Glutamatergic neuron (in vitro differentiated cells): ENCODE measurements at regions not wholly inside any gene's neighbourhood (a gene's known extent, or its start where the extent isn't known, plus 50 kb on each side); places are given as distances from the start of the nearest gene placed in this dataset.
A peak's percentile ranks its signal among the peaks of the same experiment; 100 is the strongest.

Experiments used
- DNase-seq: peaks from one replicate; pipeline ENCODE4 v3.0.0; 2022
- H3K27ac Mint-ChIP-seq: one replicate; pipeline ENCODE4 v1.8.0; 2020; ENCODE audit warnings: mild to moderate bottlenecking, mixed read lengths, inconsistent platforms; ENCODE audit not compliant: unreplicated experiment
- H3K27me3 Mint-ChIP-seq: one replicate; pipeline ENCODE4 v1.8.0; 2020; ENCODE audit warnings: mild to moderate bottlenecking, moderate library complexity, mixed read lengths, inconsistent platforms; ENCODE audit not compliant: unreplicated experiment
- H3K36me3 Mint-ChIP-seq: one replicate; pipeline ENCODE4 v1.8.0; 2020; ENCODE audit warnings: mild to moderate bottlenecking, mixed read lengths, inconsistent platforms; ENCODE audit not compliant: unreplicated experiment
- H3K4me1 Mint-ChIP-seq: one replicate; pipeline ENCODE4 v1.8.0; 2020; ENCODE audit warnings: mild to moderate bottlenecking, low read depth, mixed read lengths, inconsistent platforms; ENCODE audit not compliant: unreplicated experiment
- H3K4me3 Mint-ChIP-seq: one replicate; pipeline ENCODE4 v1.8.0; 2020; ENCODE audit warnings: mild to moderate bottlenecking, mixed read lengths, inconsistent platforms; ENCODE audit not compliant: unreplicated experiment
- H3K9me3 Mint-ChIP-seq: one replicate; pipeline ENCODE4 v1.8.0; 2020; ENCODE audit warnings: mild to moderate bottlenecking, moderate library complexity, mixed read lengths, inconsistent platforms; ENCODE audit not compliant: unreplicated experiment
- CTCF ChIP-seq: fragments of 200-600 bp; sonication (generic); IDR thresholded peaks from one replicate; pipeline ENCODE4 v1.5.0; 2021; ENCODE audit not compliant: partially characterized antibody, unreplicated experiment

GRCh38 chr4:117626664-117627063 is 407.6 kb upstream of the NDST3 start:
- no peak overlapping the region for H3K27ac Mint-ChIP-seq
- H3K36me3 Mint-ChIP-seq = no peaks in the 10 kb centered on the region
- TF ChIP-seq CTCF = no peak
- no peak for DNase-seq
- no peak overlapping the region for H3K4me3 Mint-ChIP-seq
- no peaks in the 10 kb centered on the region for H3K4me1 Mint-ChIP-seq
- H3K9me3 Mint-ChIP-seq = peaks cover 4% of the 10 kb centered on the region
- H3K27me3 Mint-ChIP-seq = no peaks in the 10 kb centered on the region

- Mint-ChIP-seq H3K4me1 (peaks cover 25% of the 10 kb centered on the region), H3K9me3 (peaks cover 3% of the 10 kb centered on the region), H3K27me3 (peaks cover 4% of the 10 kb centered on the region), H3K36me3 (no peaks in the 10 kb centered on the region), H3K27ac (peak overlapping the region; percentile 98), H3K4me3 (peak overlapping the region; percentile 52)
- DNase-seq = no peak
- no peak for TF ChIP-seq CTCF
These were observed 399.6 kb upstream of the NDST3 start for GRCh38 chr4:117634716-117635115.

- no peak overlapping the region for H3K4me3 Mint-ChIP-seq
- peaks cover 5% of the 10 kb centered on the region for H3K27me3 Mint-ChIP-seq
- no peak for DNase-seq
- H3K9me3 Mint-ChIP-seq = peaks cover 5% of the 10 kb centered on the region
- no peaks in the 10 kb centered on the region for H3K36me3 Mint-ChIP-seq
- no peak for TF ChIP-seq CTCF
- no peak overlapping the region for H3K27ac Mint-ChIP-seq
- peaks cover 35% of the 10 kb centered on the region for H3K4me1 Mint-ChIP-seq
These were observed 396.9 kb upstream of the NDST3 start for GRCh38 chr4:117637347-117637746.

- Mint-ChIP-seq H3K4me3 (peak overlapping the region; percentile 50), H3K27ac (peak overlapping the region; percentile 67), H3K4me1 (peaks cover 24% of the 10 kb centered on the region), H3K9me3 (peaks cover 2% of the 10 kb centered on the region), H3K36me3 (peaks cover 3% of the 10 kb centered on the region), H3K27me3 (peaks cover 1% of the 10 kb centered on the region)
- DNase-seq = no peak
- TF ChIP-seq CTCF = no peak
These were observed 393.4 kb upstream of the NDST3 start for GRCh38 chr4:117640836-117641235.

GRCh38 chr4:117641519-117641918 is 392.8 kb upstream of the NDST3 start:
- no peak for TF ChIP-seq CTCF
- Mint-ChIP-seq H3K9me3 (peaks cover 2% of the 10 kb centered on the region), H3K27ac (peak overlapping the region; percentile 52), H3K27me3 (peaks cover 1% of the 10 kb centered on the region), H3K4me3 (peak overlapping the region; percentile 26), H3K36me3 (peaks cover 5% of the 10 kb centered on the region), H3K4me1 (peaks cover 20% of the 10 kb centered on the region)
- DNase-seq = no peak
